Glomerular visceral epithelial cell (primary cell): ENCODE measurements at regions not wholly inside any gene's neighbourhood (a gene's known extent, or its start where the extent isn't known, plus 50 kb on each side); places are given as distances from the start of the nearest gene placed in this dataset.
A peak's percentile ranks its signal among the peaks of the same experiment; 100 is the strongest.
"Not testable (repeated sequence)": the region's sequence is repeated elsewhere in the genome, so short reads cannot be mapped to it uniquely, and the experiment has no call there.

Experiments
- DNase-seq: peaks from one replicate; pipeline ENCODE4 v3.0.0-alpha.2; 2016; ENCODE audit errors: extremely low spot score

- no peak for DNase-seq
Measured at GRCh38 chr4:156411531-156411930, 457.9 kb upstream of the CTSO start.

DNA sequence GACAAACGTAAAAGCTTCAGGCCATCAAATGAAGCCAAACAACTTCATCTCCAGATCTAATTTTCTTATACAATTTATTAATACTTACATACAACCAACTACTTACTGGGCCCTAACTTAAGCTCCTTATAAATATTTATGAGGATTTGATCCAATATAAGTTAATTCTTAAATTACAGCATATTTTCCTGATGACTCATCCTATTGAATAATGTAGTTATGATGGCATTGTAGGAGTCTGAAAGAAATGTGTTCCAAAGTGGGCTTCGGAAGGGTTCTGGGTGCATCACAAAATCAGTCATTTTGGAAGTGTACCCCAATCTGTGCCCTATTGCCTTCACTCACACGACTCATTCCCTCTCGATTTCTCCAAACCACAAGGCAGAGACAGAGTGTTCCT lies 455.1 kb upstream of the CTSO start:
- DNase-seq = no peak

DNA sequence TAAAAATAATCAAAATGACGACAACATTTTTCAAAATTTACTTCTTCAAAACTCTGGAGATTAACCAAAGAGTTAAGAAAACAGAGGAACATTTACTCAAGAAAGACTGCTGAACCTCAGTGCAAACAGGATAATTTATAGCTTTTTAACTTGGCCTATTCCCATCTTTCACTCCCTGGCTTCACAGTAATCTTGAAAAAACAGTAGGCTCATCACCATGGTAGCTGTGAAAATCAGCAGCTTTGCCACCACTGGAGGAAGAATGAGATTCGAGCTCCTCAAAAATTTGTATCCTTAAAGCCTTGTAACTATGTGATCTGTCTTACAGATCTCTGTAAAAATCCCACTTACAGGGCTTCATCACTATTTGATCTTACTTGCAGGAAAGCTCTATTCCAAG lies 447.7 kb upstream of the CTSO start:
- no peak for DNase-seq

GRCh38 chr4:156396534-156396933 lies 442.9 kb upstream of the CTSO start:
- DNase-seq = no peak

- no peak for DNase-seq
Measured at GRCh38 chr4:156391325-156391653, 437.6 kb upstream of the CTSO start.

DNA sequence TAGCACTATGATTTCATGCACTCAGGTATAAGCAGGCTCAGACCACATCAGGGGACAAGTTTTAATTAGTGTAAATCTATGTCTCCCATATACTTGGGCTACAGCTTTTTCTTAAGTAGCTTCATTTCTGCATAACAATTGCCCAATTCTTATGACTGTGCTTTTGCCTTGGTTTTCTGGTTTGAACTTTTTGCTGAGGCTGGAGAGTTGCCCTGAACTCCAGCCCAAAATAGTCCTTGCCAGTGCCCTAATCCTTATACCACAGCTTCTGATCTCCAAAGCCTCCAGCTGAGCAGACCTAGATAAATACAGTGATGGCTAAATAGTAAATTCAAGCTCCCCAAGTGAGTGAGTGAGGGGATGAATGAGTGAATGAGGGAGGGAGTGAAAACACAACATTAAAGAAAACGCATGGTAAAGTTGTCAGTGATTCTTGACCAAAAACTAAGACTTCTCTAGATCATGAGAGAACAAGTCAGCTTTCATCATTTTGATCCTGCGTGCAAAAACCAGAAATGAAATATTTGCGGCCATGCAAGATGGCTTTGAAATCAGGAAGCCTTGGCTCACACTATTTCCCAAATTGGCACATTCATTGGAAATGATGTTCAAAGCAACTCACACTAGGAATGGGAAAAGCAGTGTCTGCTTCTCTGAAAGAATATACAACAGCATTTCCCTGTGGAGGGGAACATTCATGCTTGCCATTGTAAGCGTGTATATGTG lies 437.1 kb upstream of the CTSO start:
- DNase-seq = no peak

GRCh38 chr4:156388826-156389225 lies 435.2 kb upstream of the CTSO start:
- DNase-seq = no peak

GRCh38 chr4:156378033-156378665 lies 424.5 kb upstream of the CTSO start:
- peak; percentile 20 for DNase-seq

- DNase-seq = peak; percentile 55
Measured at GRCh38 chr4:156377036-156377710, 423.5 kb upstream of the CTSO start.

DNA sequence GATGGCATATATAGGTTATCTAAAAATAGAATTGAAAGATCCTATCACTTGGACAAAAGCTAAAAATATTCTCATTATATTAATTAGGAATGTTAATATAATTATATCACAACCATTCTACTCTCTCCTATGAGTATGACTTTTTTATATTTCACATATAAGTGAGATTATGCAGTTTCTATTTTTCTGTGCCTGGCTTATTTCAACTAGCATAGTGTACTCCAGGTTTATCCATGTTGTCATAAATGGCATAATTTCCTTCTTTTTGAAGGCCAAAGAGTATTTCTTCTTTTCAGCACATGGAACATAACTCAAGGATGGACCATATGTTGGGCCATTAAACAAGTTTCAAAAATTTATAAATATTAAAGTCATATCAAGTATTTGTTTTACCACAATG lies 421.2 kb upstream of the CTSO start:
- DNase-seq = no peak

GRCh38 chr4:156374069-156374468 lies 420.4 kb upstream of the CTSO start:
- no peak for DNase-seq

DNA sequence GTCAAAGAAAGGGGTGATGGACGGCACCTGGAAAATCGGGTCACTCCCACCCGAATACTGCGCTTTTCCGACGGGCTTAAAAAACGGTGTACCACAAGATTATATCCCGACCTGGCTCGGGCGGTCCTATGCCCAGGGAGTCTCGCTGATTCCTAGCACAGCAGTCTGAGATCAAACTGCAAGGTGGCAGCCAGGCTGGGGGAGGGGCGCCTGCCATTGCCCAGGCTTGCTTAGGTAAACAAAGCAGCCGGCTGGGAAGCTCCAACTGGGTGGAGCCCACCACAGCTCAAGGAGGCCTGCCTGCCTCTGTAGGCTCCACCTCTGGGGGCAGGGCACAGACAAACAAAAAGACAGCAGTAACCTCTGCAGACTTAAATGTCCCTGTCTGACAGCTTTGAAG lies 413.8 kb upstream of the CTSO start:
- DNase-seq = not testable (repeated sequence)

DNA sequence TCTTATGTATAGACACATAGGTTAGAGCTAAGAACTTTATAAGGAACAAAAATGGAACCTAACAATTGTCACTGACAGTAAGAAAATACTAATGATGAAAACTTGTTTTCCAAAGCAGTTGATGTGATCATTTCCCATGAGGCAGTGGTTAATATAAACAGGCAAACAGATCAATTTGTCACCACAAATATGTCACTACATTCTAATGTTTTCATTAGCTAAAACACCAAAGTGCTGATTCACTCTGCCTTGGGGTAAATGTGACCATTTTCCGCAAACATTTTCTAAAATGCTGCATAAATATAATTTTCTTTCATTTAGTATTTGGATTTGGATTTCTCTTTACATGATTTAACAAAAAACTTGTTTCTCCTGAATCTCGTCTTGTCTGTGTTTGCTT lies 408.9 kb upstream of the CTSO start:
- DNase-seq = no peak

GRCh38 chr4:156347412-156348075 lies 393.9 kb upstream of the CTSO start:
- DNase-seq = peak; percentile 75

GRCh38 chr4:156346959-156347385 lies 393.3 kb upstream of the CTSO start:
- DNase-seq = no peak

DNA sequence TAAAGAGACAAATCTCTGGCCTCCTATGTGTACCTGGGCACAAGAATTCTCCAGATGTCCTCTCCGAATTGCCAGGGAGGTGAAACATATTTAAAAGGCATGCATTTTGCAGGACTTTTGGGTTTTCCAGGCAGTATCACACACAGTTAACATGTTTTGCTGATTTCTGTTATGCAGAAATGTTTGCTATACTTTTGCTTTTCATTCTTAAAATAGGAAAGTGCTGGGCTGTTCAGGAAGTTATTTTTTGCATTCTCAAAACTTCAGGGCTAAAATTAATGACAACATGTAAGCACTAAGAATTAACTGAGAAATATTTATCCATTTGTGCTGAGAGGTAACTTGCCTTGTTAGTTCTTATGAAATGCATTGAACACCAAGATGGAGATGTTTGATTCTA lies 390.7 kb upstream of the CTSO start:
- DNase-seq = no peak

DNA sequence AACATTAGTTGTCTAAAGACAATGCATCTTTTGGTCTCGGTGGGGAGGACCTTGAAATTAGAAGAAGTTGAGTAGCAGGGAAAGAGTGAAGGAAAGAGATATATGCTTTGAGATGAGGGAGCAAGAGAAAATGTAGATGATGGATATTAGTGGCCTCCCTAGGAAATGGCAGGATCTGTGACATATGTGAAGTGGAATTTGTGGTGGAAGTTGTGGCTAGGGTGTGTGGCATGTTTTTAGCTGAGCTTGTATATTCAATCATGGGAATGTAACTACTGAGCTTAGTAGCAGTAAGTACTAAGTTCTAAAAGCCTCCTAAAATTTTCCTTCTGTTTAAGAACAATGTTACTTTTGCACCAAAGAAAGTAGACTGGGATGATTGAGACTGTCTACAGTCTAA lies 382.8 kb upstream of the CTSO start:
- DNase-seq = peak; percentile 22

- no peak for DNase-seq
Measured at GRCh38 chr4:156335721-156336120, 382.1 kb upstream of the CTSO start.

- no peak for DNase-seq
Measured at GRCh38 chr4:156330436-156331031, 376.9 kb upstream of the CTSO start.

GRCh38 chr4:156329779-156330178 lies 376.1 kb upstream of the CTSO start:
- no peak for DNase-seq

DNA sequence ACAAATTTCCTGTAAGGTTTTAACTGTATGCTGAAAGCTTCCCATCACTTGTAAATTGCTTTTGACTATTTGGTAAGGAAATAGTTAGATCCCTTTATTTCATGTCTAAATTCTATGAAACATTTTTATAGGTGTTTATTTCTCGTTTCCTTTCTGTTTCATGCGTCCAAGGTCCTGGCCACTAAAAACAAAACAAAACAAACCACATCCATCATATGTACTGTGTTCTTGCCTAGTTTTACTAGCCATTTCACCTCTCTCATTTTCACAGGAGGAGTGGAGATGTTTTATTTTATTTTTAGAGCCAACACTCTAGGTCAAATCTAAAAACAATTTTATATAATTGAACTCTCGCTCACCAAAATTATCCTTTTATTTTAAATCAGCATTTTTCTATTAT lies 375.2 kb upstream of the CTSO start:
- no peak for DNase-seq

GRCh38 chr4:156326246-156326645 lies 372.6 kb upstream of the CTSO start:
- DNase-seq = no peak
